GM12865 (cell line): ENCODE measurements at regions not wholly inside any gene's neighbourhood (a gene's known extent, or its start where the extent isn't known, plus 50 kb on each side); places are given as distances from the start of the nearest gene placed in this dataset.

Experiments used
- DNase-seq: peaks from one replicate; pipeline ENCODE4 v3.0.0; 2010; ENCODE audit warnings: low read depth
- H3K4me3 ChIP-seq: 2 replicates; pipeline ENCODE4 v1.5.1; 2011; ENCODE audit warnings: mild to moderate bottlenecking, low read depth, low read length, control low read depth
- TF ChIP-seq, protein P1 (sequence below): IDR thresholded peaks from 2 replicates; pipeline ENCODE4 v1.5.1; 2011; ENCODE audit warnings: low read length, control low read depth, low read depth, inconsistent platforms; ENCODE audit not compliant: insufficient read depth; ENCODE audit errors: missing control alignments

DNA sequence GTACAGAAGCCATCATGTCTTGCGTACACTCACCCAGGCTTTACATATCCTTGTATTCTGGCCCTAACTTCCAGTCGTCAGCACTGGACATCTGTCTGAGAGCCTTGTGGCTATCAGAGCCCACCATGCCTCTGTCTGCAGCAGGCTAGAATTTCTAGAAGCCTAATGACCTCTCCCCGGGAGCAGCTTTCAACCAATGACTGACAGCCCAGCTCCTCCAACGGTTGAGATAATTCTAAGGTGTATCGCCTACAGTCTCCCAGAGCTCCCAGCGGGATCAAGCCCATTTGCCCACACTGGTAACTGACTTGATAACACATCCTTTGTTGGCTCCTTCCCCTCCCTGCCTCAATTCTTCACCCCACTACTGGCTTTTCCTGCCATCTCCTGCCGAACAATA is 562.8 kb downstream of the BCOR start:
- no peak overlapping the region for H3K4me3 ChIP-seq
- TF ChIP-seq, protein P1, sequence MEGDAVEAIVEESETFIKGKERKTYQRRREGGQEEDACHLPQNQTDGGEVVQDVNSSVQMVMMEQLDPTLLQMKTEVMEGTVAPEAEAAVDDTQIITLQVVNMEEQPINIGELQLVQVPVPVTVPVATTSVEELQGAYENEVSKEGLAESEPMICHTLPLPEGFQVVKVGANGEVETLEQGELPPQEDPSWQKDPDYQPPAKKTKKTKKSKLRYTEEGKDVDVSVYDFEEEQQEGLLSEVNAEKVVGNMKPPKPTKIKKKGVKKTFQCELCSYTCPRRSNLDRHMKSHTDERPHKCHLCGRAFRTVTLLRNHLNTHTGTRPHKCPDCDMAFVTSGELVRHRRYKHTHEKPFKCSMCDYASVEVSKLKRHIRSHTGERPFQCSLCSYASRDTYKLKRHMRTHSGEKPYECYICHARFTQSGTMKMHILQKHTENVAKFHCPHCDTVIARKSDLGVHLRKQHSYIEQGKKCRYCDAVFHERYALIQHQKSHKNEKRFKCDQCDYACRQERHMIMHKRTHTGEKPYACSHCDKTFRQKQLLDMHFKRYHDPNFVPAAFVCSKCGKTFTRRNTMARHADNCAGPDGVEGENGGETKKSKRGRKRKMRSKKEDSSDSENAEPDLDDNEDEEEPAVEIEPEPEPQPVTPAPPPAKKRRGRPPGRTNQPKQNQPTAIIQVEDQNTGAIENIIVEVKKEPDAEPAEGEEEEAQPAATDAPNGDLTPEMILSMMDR = no peak
- DNase-seq = no peak

DNA sequence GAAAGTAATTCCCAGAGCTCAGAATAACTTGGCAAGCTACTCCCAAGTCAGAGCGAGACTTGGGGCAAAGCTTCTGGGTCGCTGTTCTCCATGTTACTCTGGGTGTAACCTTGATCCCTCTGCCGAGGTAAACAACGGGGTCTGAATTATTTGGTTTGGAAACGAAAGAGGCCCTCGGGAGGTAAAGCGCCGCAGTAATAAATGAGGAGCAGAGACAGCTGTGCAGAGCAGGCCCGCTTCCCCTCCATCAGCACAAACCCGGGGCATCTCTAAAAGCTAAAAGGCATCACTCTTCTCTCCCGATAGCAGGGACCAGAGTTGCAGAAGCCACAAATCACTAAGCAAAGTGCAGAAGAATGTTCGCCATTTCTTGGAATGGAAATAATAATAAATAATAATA is 561.5 kb downstream of the BCOR start:
- no peak overlapping the region for H3K4me3 ChIP-seq
- DNase-seq = no peak
- TF ChIP-seq, protein P1 = no peak

DNA sequence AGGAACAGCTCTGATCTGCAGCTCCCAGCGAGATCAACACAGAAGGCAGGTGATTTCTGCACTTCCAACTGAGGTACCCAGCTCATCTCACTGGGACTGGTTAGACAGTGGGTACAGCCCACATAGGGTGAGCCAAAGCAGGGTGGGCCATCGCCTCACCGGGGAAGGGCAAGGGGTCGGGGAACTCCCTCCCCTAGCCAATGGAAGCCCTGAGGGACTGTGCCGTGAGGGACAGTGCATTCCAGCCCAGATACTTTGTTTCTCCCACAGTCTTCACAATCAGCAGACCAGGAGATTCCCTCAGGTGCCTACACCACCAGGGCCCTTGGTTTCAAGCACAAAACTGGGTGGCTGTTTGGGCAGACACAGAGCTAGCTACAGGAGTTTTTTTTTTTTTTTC is 555.9 kb downstream of the BCOR start:
- no peak for DNase-seq
- H3K4me3 ChIP-seq = no peak overlapping the region
- TF ChIP-seq, protein P1 = no peak

DNA sequence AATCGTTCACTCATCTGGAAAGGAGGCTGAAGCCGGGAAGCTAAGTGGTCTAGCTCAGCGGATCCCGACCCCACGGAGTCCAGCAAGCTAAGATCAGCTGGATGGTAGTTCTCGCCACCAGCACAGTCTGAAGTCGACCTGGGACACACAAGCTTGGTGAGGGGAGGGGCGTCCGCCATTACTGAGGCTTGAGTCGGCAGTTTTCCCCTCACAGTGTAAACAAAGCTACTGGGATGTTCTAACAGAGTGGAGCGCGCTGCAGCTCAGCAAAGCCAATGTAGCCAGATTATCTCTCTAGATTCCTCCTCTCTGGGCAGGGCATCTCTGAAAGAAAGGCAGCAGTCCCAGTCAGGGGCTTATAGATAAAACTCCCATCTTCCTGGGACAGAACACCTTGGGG is 555.4 kb downstream of the BCOR start:
- H3K4me3 ChIP-seq = no peak overlapping the region
- TF ChIP-seq, protein P1 = no peak
- no peak for DNase-seq

DNA sequence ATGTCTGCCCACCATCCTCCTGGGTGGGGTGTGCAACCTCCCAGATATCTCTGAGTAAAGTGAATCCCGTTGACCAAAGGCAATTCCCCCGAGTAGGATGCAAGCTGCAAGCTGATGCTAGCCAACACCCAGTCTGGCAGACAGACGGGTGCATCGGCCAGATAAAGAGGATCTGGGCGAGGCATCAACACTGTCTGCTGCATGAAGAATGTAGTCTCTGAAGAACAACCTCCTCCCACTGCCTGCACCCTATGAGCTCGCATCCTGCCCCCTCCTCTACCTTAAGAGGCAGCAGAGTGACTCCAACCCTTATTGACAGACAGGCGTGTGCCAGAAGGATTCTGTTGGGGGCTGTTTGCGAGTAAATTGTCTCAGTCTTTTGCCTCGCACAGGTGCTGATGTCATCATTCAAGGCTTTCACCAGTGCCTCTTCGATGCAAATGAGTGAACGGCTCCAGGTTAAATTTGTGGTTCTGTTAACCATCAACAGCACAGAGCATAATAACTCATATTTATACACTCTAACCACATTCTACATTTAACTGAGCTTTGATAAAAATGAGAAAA is 546.9 kb downstream of the BCOR start:
- no peak for DNase-seq
- H3K4me3 ChIP-seq = no peak overlapping the region
- TF ChIP-seq, protein P1 = no peak

DNA sequence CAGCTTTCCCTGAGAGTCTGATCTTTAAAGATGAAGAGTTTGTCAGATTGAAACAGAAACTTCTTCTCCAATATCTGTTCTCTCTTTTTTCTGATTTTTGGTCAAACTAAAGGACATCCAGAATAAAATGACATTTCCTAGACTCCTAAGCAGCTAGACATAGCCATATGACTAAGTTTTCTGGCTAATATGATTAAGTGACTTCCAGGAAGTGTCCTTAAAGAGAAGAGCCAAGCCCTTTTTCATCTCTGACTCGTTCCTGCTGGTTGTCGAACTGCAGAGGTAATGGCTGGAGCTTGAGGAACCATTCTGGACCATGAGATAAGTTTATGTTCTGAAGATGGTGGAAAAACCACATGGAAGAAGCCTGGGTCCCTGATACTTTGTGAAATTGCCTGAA is 546.0 kb downstream of the BCOR start:
- TF ChIP-seq, protein P1 = no peak
- H3K4me3 ChIP-seq = no peak overlapping the region
- DNase-seq = no peak

DNA sequence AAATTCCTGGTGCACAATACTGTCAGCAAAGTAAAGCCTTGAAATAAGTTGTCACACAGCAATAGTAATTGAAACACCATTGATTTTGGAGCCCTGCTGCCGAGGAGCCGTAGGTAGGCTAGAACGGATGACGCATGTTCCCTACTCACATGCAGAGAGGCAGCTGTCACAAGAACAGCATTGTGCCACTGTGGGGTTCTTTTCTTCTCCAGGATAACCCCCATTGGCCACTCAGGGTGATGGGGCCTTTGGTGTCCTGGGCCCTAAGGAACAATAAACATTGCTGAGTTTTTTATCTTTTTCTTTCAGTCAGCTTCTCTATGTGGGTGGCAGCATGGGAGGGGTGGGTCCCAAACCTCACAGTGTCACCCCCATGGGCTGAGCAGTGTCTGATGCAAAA is 542.3 kb downstream of the BCOR start:
- DNase-seq = no peak
- TF ChIP-seq, protein P1 = no peak
- H3K4me3 ChIP-seq = no peak overlapping the region
